Vagina (tissue), 2 donors: ENCODE measurements at regions not wholly inside any gene's neighbourhood (a gene's known extent, or its start where the extent isn't known, plus 50 kb on each side); places are given as distances from the start of the nearest gene placed in this dataset.

ENCODE experiments used
- POLR2A ChIP-seq, 2 donors: fragments of 450-650 bp; IDR thresholded peaks; one replicate each; pipeline ENCODE4 v1.6.1; 2017; ENCODE audit warnings: antibody characterized with exemption in 2 of 2, mild to moderate bottlenecking in 2 of 2, moderate library complexity in 2 of 2
- POLR2AphosphoS5 ChIP-seq, 2 donors: sonication (generic); formaldehyde crosslinking; IDR thresholded peaks; one replicate each; pipeline ENCODE4 v1.9.0; 2017; ENCODE audit warnings: antibody characterized with exemption in 2 of 2, mild to moderate bottlenecking in 2 of 2, low read depth in 1 of 2; ENCODE audit not compliant: insufficient read depth in 1 of 2
- TF ChIP-seq, protein P1 (sequence below), 3 experiments: fragments of 450-650 bp in 2 of 3; fragments of 200-600 bp in 1 of 3; sonication (generic) in 1 of 3; IDR thresholded peaks; one replicate each; pipeline ENCODE4 v1.5.1; 2017 to 2019; ENCODE audit warnings: antibody characterized with exemption in 3 of 3, mild to moderate bottlenecking in 2 of 3, moderate library complexity in 2 of 3

DNA sequence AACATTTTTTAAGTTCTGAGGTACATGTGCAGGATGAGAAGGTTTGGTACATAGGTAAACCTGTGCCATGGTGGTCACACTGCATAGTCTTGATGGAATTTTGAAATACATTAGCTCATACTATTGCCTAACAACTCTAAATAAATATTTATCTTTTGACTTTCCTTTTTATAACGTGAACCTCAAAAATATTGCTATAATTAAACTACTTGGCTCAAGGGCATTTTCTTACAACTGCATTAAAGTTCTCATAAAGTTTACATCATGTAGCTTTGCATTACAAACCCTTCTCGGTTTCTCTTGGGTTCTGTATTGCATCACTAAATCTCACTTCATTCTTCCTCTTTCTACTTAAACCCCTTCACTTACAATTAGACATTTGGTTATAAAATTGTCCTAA lies 636.0 kb upstream of the PTCHD4 start:
- TF ChIP-seq, protein P1, sequence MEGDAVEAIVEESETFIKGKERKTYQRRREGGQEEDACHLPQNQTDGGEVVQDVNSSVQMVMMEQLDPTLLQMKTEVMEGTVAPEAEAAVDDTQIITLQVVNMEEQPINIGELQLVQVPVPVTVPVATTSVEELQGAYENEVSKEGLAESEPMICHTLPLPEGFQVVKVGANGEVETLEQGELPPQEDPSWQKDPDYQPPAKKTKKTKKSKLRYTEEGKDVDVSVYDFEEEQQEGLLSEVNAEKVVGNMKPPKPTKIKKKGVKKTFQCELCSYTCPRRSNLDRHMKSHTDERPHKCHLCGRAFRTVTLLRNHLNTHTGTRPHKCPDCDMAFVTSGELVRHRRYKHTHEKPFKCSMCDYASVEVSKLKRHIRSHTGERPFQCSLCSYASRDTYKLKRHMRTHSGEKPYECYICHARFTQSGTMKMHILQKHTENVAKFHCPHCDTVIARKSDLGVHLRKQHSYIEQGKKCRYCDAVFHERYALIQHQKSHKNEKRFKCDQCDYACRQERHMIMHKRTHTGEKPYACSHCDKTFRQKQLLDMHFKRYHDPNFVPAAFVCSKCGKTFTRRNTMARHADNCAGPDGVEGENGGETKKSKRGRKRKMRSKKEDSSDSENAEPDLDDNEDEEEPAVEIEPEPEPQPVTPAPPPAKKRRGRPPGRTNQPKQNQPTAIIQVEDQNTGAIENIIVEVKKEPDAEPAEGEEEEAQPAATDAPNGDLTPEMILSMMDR (IDR thresholded peaks at IDR 0.05): no peak
- no peak for TF ChIP-seq POLR2AphosphoS5 (IDR thresholded peaks at IDR 0.05; ENCODE audit: insufficient read depth in 1 of 2, low read depth in 1 of 2)
- no peak for TF ChIP-seq POLR2A (IDR thresholded peaks at IDR 0.05)
